ENCODE measurements at regions not wholly inside any gene's neighbourhood (a gene's known extent, or its start where the extent isn't known, plus 50 kb on each side); places are given as distances from the start of the nearest gene placed in this dataset.
"Not testable (repeated sequence)": the region's sequence is repeated elsewhere in the genome, so short reads cannot be mapped to it uniquely, and the experiment has no call there.

- no peak overlapping the region for H3K4me3 ChIP-seq (ENCODE audit: low read length)
- H3K79me2 ChIP-seq (ENCODE audit: low read length): no peaks in the 10 kb centered on the region
- H4K20me1 ChIP-seq (ENCODE audit: insufficient read depth, low read length): no peaks in the 10 kb centered on the region
- no peaks in the 10 kb centered on the region for H3K9me3 ChIP-seq (ENCODE audit: insufficient read depth, low read length)
- peaks cover 13% of the 10 kb centered on the region for H3K4me1 ChIP-seq (ENCODE audit: low read length)
- H3K27me3 ChIP-seq (ENCODE audit: low read depth, low read length): no peaks in the 10 kb centered on the region
- no peak overlapping the region for H3K9ac ChIP-seq (ENCODE audit: low read length)
- no peak overlapping the region for H3K27ac ChIP-seq (ENCODE audit: low read length)
- H3K4me2 ChIP-seq (ENCODE audit: low read length): no peak overlapping the region
- H2AFZ ChIP-seq (ENCODE audit: low read depth, low read length): no peak overlapping the region
- TF ChIP-seq CTCF (IDR thresholded peaks at IDR 0.05; ENCODE audit: low read depth, low read length): no peak
- H3K36me3 ChIP-seq (replicated peaks; ENCODE audit: low read depth, low read length): no peaks in the 10 kb centered on the region
Measured at GRCh38 chr1:157356601-157357000, 195.7 kb downstream of the FCRL5 start.

GRCh38 chr1:157353546-157353945, 198.8 kb downstream of the FCRL5 start:
- Histone ChIP-seq H4K20me1 (ENCODE audit: insufficient read depth, low read length) (no peaks in the 10 kb centered on the region), H3K9me3 (ENCODE audit: insufficient read depth, low read length) (no peaks in the 10 kb centered on the region), H3K4me2 (ENCODE audit: low read length) (peak overlapping the region; percentile 16), H3K4me3 (ENCODE audit: low read length) (no peak overlapping the region), H2AFZ (ENCODE audit: low read depth, low read length) (no peak overlapping the region), H3K4me1 (ENCODE audit: low read length) (peaks cover 13% of the 10 kb centered on the region), H3K9ac (ENCODE audit: low read length) (no peak overlapping the region), H3K27me3 (ENCODE audit: low read depth, low read length) (no peaks in the 10 kb centered on the region), H3K36me3 (replicated peaks; ENCODE audit: low read depth, low read length) (no peaks in the 10 kb centered on the region), H3K27ac (ENCODE audit: low read length) (no peak overlapping the region), H3K79me2 (ENCODE audit: low read length) (no peaks in the 10 kb centered on the region)
- TF ChIP-seq EZH2phosphoT487 (IDR thresholded peaks at IDR 0.05; ENCODE audit: low read depth) (no peak), CTCF (IDR thresholded peaks at IDR 0.05; ENCODE audit: low read depth, low read length) (no peak)

- no peaks in the 10 kb centered on the region for H3K79me2 ChIP-seq (ENCODE audit: low read length)
- no peak overlapping the region for H2AFZ ChIP-seq (ENCODE audit: low read depth, low read length)
- H3K9me3 ChIP-seq (ENCODE audit: insufficient read depth, low read length): no peaks in the 10 kb centered on the region
- 0 out of 2 replicates have a peak, but pooled peaks cover 3% of the 10 kb centered on the region for H3K27me3 ChIP-seq (ENCODE audit: low read depth, low read length)
- H3K4me1 ChIP-seq (ENCODE audit: low read length): peaks cover 13% of the 10 kb centered on the region
- no peaks in the 10 kb centered on the region for H3K36me3 ChIP-seq (replicated peaks; ENCODE audit: low read depth, low read length)
- no peak overlapping the region for H3K27ac ChIP-seq (ENCODE audit: low read length)
- H3K4me3 ChIP-seq (ENCODE audit: low read length): no peak overlapping the region
- H3K9ac ChIP-seq (ENCODE audit: low read length): no peak overlapping the region
- TF ChIP-seq CTCF (IDR thresholded peaks at IDR 0.05; ENCODE audit: low read depth, low read length): no peak
- no peak for TF ChIP-seq EZH2phosphoT487 (IDR thresholded peaks at IDR 0.05; ENCODE audit: low read depth)
- H3K4me2 ChIP-seq (ENCODE audit: low read length): peak overlapping the region; percentile 16
- H4K20me1 ChIP-seq (ENCODE audit: insufficient read depth, low read length): no peaks in the 10 kb centered on the region
Measured at GRCh38 chr1:157352817-157353408, 199.4 kb downstream of the FCRL5 start.

- Histone ChIP-seq H3K27me3 (ENCODE audit: low read depth, low read length) (peaks cover 3% of the 10 kb centered on the region; the same call in 1 of the 2 replicates), H3K4me2 (ENCODE audit: low read length) (no peak overlapping the region), H3K36me3 (replicated peaks; ENCODE audit: low read depth, low read length) (no peaks in the 10 kb centered on the region), H4K20me1 (ENCODE audit: insufficient read depth, low read length) (no peaks in the 10 kb centered on the region), H2AFZ (ENCODE audit: low read depth, low read length) (no peak overlapping the region), H3K4me1 (ENCODE audit: low read length) (peaks cover 13% of the 10 kb centered on the region), H3K79me2 (ENCODE audit: low read length) (no peaks in the 10 kb centered on the region), H3K9me3 (ENCODE audit: insufficient read depth, low read length) (no peaks in the 10 kb centered on the region), H3K9ac (ENCODE audit: low read length) (no peak overlapping the region), H3K4me3 (ENCODE audit: low read length) (no peak overlapping the region), H3K27ac (ENCODE audit: low read length) (no peak overlapping the region)
- TF ChIP-seq EZH2phosphoT487 (IDR thresholded peaks at IDR 0.05; ENCODE audit: low read depth) (no peak), CTCF (IDR thresholded peaks at IDR 0.05; ENCODE audit: low read depth, low read length) (no peak)
Measured at GRCh38 chr1:157352216-157352615, 200.1 kb downstream of the FCRL5 start.

- H3K79me2 ChIP-seq (ENCODE audit: low read length); H4K20me1 ChIP-seq (ENCODE audit: insufficient read depth, low read length); H3K9ac ChIP-seq (ENCODE audit: low read length); H3K27ac ChIP-seq (ENCODE audit: low read length); H3K9me3 ChIP-seq (ENCODE audit: insufficient read depth, low read length); H2AFZ ChIP-seq (ENCODE audit: low read depth, low read length); H3K27me3 ChIP-seq (ENCODE audit: low read depth, low read length); H3K4me2 ChIP-seq (ENCODE audit: low read length); H3K4me3 ChIP-seq (ENCODE audit: low read length); H3K36me3 ChIP-seq (replicated peaks; ENCODE audit: low read depth, low read length): not testable (repeated sequence)
- peaks cover 13% of the 10 kb centered on the region for H3K4me1 ChIP-seq (ENCODE audit: low read length)
Measured at GRCh38 chr1:157351800-157352199, 200.5 kb downstream of the FCRL5 start.

Measured in OCI-LY3 (cell line).